AG09319 (cell line): ENCODE measurements at regions not wholly inside any gene's neighbourhood (a gene's known extent, or its start where the extent isn't known, plus 50 kb on each side); places are given as distances from the start of the nearest gene placed in this dataset.

Source experiments
- DNase-seq: peaks from one replicate; pipeline ENCODE4 v3.0.0-alpha.2; 2010; ENCODE audit warnings: low read depth; ENCODE audit errors: extremely low read depth
- TF ChIP-seq, protein P1 (sequence below): IDR thresholded peaks from 2 replicates; pipeline ENCODE4 v1.5.1; 2011; ENCODE audit warnings: low read depth, mild to moderate bottlenecking, inconsistent platforms, low read length, moderate library complexity

DNA sequence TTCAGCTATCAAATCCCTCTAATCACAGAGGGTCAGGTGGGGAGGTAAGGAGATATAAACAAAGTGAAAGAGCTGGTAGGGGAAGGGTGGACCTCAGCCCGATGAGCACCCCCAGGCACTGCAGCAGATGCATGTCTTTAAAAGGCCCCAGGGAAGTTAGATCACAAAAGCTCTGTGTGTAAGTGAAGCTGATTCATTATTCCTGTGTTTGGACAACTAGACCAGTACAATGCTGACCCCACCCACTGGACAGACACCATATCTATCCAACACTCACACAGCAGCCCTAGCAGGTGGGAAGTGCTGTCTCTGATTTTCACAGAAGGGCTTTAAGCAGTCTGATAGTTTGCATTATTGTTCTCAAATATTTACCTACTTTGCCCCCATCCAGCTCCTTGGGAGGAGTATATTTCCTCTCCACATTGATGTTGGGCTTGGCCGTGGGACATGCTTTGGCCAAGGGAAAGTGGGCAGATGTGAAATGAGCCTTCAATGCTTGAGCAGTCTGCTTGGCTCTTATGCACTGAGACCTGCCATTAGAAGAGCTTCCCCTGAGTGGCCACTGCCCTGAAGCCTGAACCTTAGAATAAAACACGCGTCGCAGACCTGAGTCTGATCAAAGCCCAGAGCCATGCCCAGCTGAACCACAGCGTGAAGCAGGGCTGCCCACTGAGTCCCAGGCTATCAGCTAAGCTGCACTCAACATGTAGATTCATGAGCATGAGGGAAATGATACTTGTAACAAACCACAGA lies 111.4 kb downstream of the COPS8 start:
- TF ChIP-seq, protein P1, sequence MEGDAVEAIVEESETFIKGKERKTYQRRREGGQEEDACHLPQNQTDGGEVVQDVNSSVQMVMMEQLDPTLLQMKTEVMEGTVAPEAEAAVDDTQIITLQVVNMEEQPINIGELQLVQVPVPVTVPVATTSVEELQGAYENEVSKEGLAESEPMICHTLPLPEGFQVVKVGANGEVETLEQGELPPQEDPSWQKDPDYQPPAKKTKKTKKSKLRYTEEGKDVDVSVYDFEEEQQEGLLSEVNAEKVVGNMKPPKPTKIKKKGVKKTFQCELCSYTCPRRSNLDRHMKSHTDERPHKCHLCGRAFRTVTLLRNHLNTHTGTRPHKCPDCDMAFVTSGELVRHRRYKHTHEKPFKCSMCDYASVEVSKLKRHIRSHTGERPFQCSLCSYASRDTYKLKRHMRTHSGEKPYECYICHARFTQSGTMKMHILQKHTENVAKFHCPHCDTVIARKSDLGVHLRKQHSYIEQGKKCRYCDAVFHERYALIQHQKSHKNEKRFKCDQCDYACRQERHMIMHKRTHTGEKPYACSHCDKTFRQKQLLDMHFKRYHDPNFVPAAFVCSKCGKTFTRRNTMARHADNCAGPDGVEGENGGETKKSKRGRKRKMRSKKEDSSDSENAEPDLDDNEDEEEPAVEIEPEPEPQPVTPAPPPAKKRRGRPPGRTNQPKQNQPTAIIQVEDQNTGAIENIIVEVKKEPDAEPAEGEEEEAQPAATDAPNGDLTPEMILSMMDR = no peak
- DNase-seq = no peak

DNA sequence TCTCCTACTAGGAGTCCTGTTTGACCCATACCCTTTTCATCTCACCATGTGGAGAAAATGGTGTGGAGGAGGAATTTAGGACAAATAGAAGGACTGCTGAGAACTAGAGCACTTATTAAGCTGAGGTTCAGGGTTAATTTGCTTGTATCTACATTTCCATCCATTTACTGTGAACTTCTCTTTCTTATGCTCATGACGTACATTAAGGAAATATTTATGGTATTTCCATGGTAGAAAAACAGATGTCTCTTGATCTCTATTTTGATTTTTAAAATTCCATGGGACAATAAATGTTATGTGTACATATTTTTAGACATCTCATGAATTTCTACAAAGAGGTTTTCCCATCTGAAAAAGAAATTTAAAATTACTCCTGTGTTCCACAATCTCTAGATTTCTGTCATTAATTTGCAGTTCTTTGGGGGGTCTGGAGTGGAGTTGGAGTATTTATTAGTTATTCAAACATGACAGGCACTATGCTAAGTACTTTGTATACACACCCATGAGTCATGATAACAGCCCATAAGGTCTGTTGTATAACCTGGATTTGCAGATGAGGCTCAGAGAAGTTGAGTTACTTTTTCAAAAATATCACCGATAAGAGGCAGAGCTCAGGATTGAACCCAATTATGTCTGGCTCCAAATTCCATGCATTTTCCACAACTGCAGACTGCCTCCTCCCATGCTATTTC lies 112.6 kb downstream of the COPS8 start:
- TF ChIP-seq, protein P1 = no peak
- no peak for DNase-seq

DNA sequence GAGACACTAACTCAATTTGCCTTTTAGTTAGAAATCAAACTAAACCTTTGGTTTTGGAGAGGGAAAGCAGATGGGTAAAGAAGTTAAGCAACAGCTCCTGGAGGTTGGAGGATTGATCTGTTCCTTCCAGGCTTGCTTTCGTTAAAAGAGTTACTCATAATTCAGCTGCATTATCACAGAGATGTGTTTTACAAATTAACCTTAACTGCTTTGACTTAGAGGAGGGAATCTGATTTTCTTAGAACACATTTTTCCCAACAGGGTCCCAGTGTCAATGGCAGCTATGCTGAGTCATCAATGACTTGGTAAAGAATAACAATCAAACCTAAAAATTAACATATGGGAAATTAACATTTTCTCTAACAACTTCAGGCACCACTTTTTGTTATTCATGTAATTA lies 113.4 kb downstream of the COPS8 start:
- DNase-seq = no peak
- TF ChIP-seq, protein P1 = no peak

DNA sequence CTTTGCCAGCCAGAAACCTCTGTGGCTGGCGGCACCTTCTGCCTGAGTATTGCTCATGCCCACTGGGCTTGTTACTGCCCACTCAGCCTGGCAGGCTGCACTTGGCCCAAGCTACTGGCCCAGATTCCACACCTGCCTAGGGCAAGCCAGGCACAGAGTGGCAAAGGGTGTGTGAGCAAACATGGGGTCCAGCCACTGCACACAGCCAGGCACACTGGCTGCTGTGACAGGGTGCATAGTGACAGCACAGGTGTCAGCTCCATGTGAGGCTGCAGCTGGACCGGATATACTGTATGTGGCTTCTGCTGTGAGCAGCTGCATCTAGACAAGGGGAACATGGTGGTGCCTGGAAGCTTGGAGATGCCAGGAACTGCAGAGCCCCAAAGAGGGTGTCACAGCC lies 113.9 kb downstream of the COPS8 start:
- no peak for DNase-seq
- TF ChIP-seq, protein P1 = no peak

DNA sequence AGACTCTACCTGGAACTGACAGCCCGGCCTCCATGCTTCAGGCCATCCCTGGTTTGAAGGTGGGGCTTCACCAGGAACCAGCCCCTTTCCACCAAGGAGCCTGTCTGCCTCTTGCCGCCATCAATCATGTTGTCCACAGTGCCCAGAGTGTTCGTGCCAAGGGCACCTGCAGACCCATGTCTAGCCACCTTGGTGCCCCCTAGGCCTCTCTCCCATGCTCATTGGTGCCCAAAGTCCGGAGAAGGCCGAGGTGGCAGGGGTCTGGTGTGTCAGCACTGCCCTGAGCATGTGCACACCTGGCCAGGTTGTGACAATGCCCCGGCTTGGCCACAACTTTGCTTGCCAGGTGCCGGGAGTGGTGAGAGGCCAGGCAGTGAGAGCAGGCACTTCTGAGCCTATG lies 114.8 kb downstream of the COPS8 start:
- TF ChIP-seq, protein P1 = no peak
- no peak for DNase-seq

DNA sequence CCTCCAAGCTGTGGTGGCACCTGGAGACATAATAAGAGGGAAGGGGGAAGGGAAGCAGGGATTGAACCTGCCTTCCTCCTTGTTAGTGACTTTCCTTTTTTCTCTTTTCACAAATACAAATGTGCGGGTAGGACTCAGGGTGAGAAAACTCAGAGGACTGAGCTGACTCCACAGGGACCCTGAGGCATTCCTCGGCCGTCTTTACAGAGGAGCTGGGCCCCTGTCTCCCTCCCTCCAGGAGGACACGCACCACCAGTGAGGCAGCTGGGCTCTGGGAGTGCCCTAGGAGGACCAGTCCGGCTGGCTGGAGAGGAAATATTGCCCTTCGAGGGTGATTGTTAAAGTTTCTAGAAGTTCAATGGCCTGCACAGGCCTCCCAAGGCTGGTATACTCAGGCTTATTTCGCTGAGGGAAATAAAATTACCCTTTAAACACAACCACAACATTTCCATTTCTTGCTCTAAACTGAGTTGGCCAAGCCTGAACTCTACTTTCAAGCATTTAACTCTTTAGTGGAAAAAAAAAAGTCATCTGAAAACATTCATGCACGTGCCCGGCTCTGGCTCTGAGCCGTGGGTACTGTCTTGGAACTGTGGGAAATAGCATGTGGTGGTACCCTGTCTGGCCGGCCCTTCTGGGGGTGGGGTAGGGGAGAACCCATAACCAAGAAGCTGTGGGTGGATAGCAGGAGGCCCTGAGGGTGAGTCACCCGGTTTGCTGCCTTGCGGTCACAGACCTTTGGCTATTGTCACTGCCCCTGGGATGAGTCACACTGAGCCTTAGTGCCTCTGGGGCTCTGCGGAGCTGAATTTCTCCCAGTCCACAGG lies 116.0 kb downstream of the COPS8 start:
- DNase-seq = no peak
- TF ChIP-seq, protein P1 = no peak
